BJ (cell line): ENCODE measurements at regions not wholly inside any gene's neighbourhood (a gene's known extent, or its start where the extent isn't known, plus 50 kb on each side); places are given as distances from the start of the nearest gene placed in this dataset.
"Not testable (repeated sequence)": the region's sequence is repeated elsewhere in the genome, so short reads cannot be mapped to it uniquely, and the experiment has no call there.

Source experiments
- CTCF ChIA-PET: fragments of 350-600 bp; formaldehyde crosslinking; extraction: SDS; loops from one replicate; lab custom pipeline; 2021; ENCODE audit warnings: antibody characterized with exemption, inconsistent platforms; lab: Yijun Ruan, JAX
- POLR2A ChIA-PET: fragments of 300-600 bp; sonication (Branson Sonifier 250); formaldehyde crosslinking; extraction: SDS; loops from one replicate; lab custom pipeline; 2021; ENCODE audit warnings: antibody characterized with exemption; lab: Charles Lee
- DNase-seq: peaks from one replicate; pipeline ENCODE4 v3.0.0-alpha.2; 2011; ENCODE audit warnings: low read depth
- H3K27me3 ChIP-seq: 2 replicates; pipeline ENCODE4 v1.6.0; 2011; ENCODE audit warnings: low read length; ENCODE audit not compliant: control insufficient read depth, insufficient read depth
- H3K36me3 ChIP-seq: 2 replicates; pipeline ENCODE4 v1.5.1; 2011; ENCODE audit warnings: low read length; ENCODE audit not compliant: control insufficient read depth, insufficient read depth
- H3K4me3 ChIP-seq: 2 replicates; pipeline ENCODE4 v1.5.1; 2011; ENCODE audit warnings: low read depth, mild to moderate bottlenecking, control low read depth, low read length
- TF ChIP-seq, protein P1 (sequence below): IDR thresholded peaks from 2 replicates; pipeline ENCODE4 v1.5.1; 2011; ENCODE audit warnings: low read depth, mild to moderate bottlenecking, control low read depth, inconsistent platforms, low read length, moderate library complexity; ENCODE audit not compliant: insufficient read depth

DNA sequence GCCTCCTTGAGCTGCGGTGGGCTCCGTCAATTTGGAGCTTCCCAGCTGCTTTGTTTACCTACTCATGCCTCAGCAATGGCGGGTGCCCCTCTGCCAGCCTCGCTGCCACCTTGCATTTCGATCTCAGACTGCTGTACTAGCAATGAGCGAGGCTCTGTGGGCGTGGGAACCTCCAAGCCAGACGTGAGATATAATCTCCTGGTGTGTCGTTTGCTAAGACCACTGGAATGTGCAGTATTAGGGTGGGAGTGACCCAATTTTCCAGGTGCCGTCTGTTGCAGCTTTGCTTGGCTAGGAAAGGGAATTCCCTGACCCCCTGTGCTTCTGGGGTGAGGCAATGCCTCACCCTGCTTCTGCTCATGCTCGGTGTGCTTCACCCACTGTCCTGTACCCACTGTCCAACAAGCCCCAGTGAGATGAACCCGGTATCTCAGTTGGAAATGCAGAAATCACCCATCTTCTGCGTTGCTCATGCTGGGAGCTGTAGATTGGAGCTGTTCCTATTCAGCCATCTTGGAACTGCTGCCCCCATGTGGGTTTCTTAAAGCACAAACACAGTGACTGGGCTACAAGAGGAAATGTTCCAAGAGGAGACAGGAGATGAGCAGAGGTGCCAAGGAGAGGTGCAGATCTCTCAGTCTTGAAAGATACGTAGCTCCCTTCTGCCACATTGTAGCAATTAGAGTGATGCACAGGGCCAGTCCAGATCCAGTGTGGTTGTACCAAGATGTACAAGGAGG, 193.0 kb upstream of the IGFBP7 start:
- Histone ChIP-seq H3K4me3 (no peak overlapping the region), H3K27me3 (no peaks in the 10 kb centered on the region; the same call in 1 of the 2 replicates), H3K36me3 (no peaks in the 10 kb centered on the region)
- DNase-seq, result no peak
- POLR2A ChIA-PET, result no interaction called here
- CTCF ChIA-PET, result interaction anchor here (0.8 to 2.7 kb wide), 3 partner anchors 112 to 139 kb away, joined by 3 to 14 read pairs (median 4); no protein-coding TSS in a partner anchor
- TF ChIP-seq, protein P1, sequence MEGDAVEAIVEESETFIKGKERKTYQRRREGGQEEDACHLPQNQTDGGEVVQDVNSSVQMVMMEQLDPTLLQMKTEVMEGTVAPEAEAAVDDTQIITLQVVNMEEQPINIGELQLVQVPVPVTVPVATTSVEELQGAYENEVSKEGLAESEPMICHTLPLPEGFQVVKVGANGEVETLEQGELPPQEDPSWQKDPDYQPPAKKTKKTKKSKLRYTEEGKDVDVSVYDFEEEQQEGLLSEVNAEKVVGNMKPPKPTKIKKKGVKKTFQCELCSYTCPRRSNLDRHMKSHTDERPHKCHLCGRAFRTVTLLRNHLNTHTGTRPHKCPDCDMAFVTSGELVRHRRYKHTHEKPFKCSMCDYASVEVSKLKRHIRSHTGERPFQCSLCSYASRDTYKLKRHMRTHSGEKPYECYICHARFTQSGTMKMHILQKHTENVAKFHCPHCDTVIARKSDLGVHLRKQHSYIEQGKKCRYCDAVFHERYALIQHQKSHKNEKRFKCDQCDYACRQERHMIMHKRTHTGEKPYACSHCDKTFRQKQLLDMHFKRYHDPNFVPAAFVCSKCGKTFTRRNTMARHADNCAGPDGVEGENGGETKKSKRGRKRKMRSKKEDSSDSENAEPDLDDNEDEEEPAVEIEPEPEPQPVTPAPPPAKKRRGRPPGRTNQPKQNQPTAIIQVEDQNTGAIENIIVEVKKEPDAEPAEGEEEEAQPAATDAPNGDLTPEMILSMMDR, result no peak

DNA sequence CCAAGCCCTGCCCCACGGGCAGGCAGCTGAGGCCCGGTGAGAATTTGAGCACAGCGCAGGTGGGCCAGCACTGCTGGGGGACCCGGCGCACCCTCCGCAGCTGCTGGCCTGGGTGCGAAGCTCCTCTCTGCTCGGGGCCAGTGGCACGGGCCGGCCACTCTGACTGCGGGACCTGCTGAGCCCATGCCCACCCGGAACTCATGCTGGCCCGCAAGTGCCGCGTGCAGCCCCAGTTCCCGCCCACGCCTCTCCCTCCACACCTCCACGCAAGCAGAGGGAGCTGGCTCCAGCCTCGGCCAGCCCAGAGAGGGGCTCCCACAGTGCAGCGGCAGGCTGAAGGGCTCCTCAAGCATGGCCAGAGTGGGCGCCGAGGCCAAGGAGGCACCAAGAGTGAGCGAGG, 190.1 kb upstream of the IGFBP7 start:
- H3K4me3 ChIP-seq, CTCF ChIA-PET, H3K27me3 ChIP-seq, POLR2A ChIA-PET, H3K36me3 ChIP-seq, DNase-seq: not testable (repeated sequence)

DNA sequence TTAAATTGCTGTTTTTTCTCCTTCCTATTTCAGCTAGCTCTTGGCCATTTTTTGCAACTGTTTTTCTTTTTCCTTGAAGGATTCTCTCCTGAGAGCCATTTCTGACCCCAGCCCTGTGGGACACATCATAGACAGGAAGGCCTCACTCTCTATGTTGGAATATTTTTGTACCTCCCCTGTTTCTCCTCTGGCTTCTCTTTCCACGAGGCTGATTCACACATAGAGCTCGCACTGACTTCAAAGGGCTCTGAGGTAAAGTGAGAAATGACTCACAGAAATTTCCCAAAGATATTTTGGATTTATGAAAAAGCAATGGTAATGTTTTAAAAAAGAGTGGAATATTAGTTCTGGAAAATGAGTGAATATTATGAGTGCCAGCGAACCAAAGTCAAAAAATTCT, 181.7 kb upstream of the IGFBP7 start:
- POLR2A ChIA-PET, result no interaction called here
- H3K36me3 ChIP-seq, result no peaks in the 10 kb centered on the region
- no peak for DNase-seq
- CTCF ChIA-PET, result interaction anchor here (1.8 kb wide), 1 partner anchor 128 kb away, joined by 4 read pairs; no protein-coding TSS in a partner anchor
- TF ChIP-seq, protein P1, result no peak
- H3K27me3 ChIP-seq, result no peaks in the 10 kb centered on the region
- H3K4me3 ChIP-seq, result no peak overlapping the region

DNA sequence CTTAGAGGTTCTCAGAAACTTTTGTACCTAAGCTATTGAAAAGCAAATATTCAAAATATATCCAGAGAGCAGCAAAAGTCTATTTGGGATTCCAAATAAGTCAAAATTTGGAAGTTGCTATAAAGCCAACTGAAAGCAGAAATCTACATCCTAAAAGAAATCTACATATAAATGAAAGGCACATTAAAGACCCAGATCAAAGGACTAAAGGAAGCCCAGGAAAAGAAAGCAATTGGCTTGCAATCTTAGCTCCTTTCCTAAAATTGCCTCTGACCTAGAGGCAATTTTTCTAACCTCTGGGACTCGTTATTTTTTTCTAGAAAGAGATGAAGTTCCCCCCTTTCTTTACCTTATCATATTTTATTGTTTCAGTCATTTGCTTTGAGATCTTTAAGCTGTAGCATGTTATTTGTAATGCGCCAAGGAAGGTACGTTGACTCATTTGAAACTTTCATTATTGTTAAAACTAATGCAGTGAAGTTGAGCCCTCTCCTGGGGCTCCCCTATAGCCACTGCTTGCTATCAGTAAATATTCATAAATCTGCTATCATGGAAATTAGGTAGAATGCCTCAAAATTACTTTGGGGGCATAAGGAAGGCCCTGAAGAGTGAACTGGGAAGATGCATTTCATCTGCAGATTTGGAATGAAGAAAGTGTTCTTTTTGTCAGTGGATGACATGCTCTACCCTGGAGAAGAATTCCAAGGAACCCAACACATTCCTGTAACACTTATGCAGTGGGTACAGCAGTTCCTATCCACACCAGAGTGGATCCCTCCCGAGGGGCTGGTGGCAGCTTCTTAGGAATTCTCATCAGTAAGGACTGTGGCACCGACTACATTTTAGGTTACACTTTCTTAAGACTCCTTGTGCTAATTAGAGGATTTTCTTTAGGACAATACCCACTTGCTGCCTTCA, 177.8 kb upstream of the IGFBP7 start:
- Histone ChIP-seq H3K36me3 (no peaks in the 10 kb centered on the region), H3K4me3 (no peak overlapping the region), H3K27me3 (0 out of 2 replicates have a peak, but pooled peaks cover 1% of the 10 kb centered on the region)
- DNase-seq, result no peak
- TF ChIP-seq, protein P1, result no peak
- ChIA-PET POLR2A (no interaction called here), CTCF (no interaction called here)

DNA sequence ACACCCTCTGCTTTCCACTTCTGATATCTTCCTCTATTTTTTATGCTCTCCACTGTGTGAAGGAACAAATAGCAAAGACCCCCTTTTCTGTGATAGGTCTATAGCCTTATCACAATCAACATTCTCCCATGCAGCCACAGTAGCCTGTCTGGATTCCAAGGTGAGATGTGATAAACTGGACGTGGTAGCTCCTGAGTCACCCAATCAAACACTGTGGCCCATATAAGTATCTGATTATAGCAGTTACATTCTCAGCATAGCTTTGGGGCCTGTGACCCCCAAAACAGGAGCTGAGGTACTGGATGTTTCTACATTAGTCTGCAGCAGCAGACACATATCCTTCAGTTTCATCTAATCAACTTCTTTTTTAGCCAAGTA, 172.7 kb upstream of the IGFBP7 start:
- no peak for DNase-seq
- H3K36me3 ChIP-seq, result no peaks in the 10 kb centered on the region
- TF ChIP-seq, protein P1, result no peak
- peaks cover 4% of the 10 kb centered on the region; the same call in 1 of the 2 replicates for H3K27me3 ChIP-seq
- ChIA-PET POLR2A (no interaction called here), CTCF (no interaction called here)
- H3K4me3 ChIP-seq, result no peak overlapping the region
